Activated naive CD4-positive, alpha-beta T cell treated with anti-CD3 and anti-CD28 coated beads, Interleukin-2, amount 50 U/mL, for 72 hours (primary cell): ENCODE measurements at regions not wholly inside any gene's neighbourhood (a gene's known extent, or its start where the extent isn't known, plus 50 kb on each side); places are given as distances from the start of the nearest gene placed in this dataset.

Experiments used
- ATAC-seq, 2 donors: fragments of 150-1000 bp; cut with Tn5 transposase; 2 replicates each; pipeline ENCODE4 v1.10.0; 2021; ENCODE audit warnings: mild to moderate bottlenecking in 2 of 2, moderate library complexity in 2 of 2
- DNase-seq, 2 donors: peaks; one replicate each; pipeline ENCODE4 v3.0.0; 2021 to 2022; ENCODE audit warnings: low spot score in 2 of 2
- H3K27ac Mint-ChIP-seq, 2 donors: one replicate each; pipeline ENCODE4 v1.8.0; 2022; ENCODE audit warnings: mild to moderate bottlenecking in 2 of 2, mixed read lengths in 2 of 2
- H3K36me3 Mint-ChIP-seq, 2 donors: one replicate each; pipeline ENCODE4 v1.8.0; 2022; ENCODE audit warnings: mixed read lengths in 2 of 2
- H3K9me3 Mint-ChIP-seq, 2 donors: one replicate each; pipeline ENCODE4 v1.8.0; 2022; ENCODE audit warnings: mixed read lengths in 2 of 2

- H3K27ac Mint-ChIP-seq = no peak overlapping the region
- no peak for DNase-seq
- H3K9me3 Mint-ChIP-seq = no peaks in the 10 kb centered on the region
- no peak for ATAC-seq
- H3K36me3 Mint-ChIP-seq = no peaks in the 10 kb centered on the region
Observed at GRCh38 chr6:170024940-170025339, 265.9 kb downstream of the DLL1 start.

GRCh38 chr6:170023620-170024521, 267.0 kb downstream of the DLL1 start:
- DNase-seq = peak in 1 of 2 donors; percentile 47
- Mint-ChIP-seq H3K27ac (no peak overlapping the region), H3K9me3 (no peaks in the 10 kb centered on the region), H3K36me3 (no peaks in the 10 kb centered on the region)
- ATAC-seq = no peak

GRCh38 chr6:170022827-170023619, 267.9 kb downstream of the DLL1 start:
- ATAC-seq (peak in 1 of 2 donors; percentile 32), DNase-seq (peak in 1 of 2 donors; percentile 44)
- no peaks in the 10 kb centered on the region for H3K9me3 Mint-ChIP-seq

GRCh38 chr6:170022291-170022722, 268.6 kb downstream of the DLL1 start:
- peak in 1 of 2 donors; percentile 18 for DNase-seq
- no peak for ATAC-seq
- H3K36me3 Mint-ChIP-seq = no peaks in the 10 kb centered on the region

More at GRCh38 chr6:170022827-170023619, 267.9 kb downstream of the DLL1 start:
- Mint-ChIP-seq H3K27ac (no peak overlapping the region), H3K36me3 (no peaks in the 10 kb centered on the region)

GRCh38 chr6:170021579-170021978, 269.3 kb downstream of the DLL1 start:
- ATAC-seq = no peak

More at GRCh38 chr6:170022291-170022722, 268.6 kb downstream of the DLL1 start:
- H3K27ac Mint-ChIP-seq = no peak overlapping the region
- H3K9me3 Mint-ChIP-seq = no peaks in the 10 kb centered on the region

DNA sequence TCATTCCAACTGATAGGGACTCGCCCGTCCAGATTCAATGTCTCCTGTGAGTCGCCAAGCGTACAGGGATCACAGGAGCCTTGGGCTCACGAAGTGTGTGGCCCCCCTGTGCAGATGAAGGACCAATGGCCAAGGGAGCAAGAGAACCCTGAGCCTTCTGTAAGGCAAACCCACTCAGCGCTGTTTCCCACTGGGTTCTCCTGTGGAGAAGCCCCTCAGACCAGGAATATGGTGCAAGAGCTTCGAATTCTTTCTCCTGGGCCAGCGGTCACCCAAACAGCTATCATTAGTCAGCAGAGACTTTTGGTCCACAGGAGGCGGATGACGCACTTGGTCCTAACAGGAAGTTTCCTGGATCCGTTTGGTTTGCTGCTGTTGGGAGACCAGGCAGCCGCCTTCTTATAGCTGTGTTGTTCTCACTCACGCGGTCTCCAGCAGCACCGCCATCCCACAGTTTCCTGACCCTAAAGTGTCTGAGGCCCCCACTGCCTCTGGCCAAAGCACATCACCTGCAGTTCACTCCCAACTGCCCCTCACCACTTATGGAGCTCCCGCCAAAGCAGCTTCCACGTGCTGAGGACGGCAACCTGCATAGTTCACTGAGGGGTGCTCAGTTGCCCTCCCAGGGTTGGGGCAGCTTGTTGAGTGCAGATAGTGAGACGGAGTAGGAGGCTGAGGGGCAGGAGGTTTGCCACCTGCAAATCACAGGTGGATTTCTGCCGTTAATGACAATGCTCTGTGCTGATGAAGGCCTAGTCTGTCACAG, 268.6 kb downstream of the ERMARD start:
- no peaks in the 10 kb centered on the region for H3K36me3 Mint-ChIP-seq
- peak in 1 of 2 donors; percentile 28 for DNase-seq
- no peak overlapping the region for H3K27ac Mint-ChIP-seq
- H3K9me3 Mint-ChIP-seq = no peaks in the 10 kb centered on the region
- ATAC-seq = no peak

More at GRCh38 chr6:170021579-170021978, 269.3 kb downstream of the DLL1 start:
- Mint-ChIP-seq H3K36me3 (no peaks in the 10 kb centered on the region), H3K27ac (no peak overlapping the region), H3K9me3 (no peaks in the 10 kb centered on the region)
- DNase-seq = no peak

GRCh38 chr6:170018936-170019817, 267.8 kb downstream of the ERMARD start:
- Mint-ChIP-seq H3K36me3 (no peaks in the 10 kb centered on the region), H3K27ac (no peak overlapping the region), H3K9me3 (no peaks in the 10 kb centered on the region)
- DNase-seq (peak in 1 of 2 donors; percentile 43), ATAC-seq (no peak)

DNA sequence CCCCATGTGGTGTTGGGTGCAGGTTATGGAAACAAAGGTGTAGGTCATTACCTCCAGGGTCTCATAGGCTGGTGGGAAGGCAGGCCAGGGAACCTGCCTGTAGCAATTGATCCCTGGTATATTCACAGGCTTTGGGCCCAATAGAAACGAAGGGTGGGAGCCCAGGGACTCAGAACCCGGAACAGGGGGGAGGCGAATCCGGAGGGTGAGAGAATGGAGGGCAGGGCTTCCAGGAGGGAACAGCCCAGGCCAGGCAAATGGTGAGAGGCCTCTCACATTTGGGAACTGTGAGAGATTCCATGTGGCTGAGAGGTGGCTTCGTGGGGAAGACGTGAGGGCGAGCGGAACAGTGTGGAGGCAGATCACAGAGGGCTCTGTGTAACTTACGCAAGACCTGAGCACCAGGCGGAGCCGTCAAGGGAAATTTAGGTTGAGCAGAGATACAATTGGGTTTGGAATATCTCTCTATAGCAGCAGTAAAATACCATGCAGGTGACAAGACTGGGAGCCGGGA, 267.1 kb downstream of the ERMARD start:
- Mint-ChIP-seq H3K27ac (no peak overlapping the region), H3K36me3 (no peaks in the 10 kb centered on the region), H3K9me3 (no peaks in the 10 kb centered on the region)
- ATAC-seq = no peak
- no peak for DNase-seq

DNA sequence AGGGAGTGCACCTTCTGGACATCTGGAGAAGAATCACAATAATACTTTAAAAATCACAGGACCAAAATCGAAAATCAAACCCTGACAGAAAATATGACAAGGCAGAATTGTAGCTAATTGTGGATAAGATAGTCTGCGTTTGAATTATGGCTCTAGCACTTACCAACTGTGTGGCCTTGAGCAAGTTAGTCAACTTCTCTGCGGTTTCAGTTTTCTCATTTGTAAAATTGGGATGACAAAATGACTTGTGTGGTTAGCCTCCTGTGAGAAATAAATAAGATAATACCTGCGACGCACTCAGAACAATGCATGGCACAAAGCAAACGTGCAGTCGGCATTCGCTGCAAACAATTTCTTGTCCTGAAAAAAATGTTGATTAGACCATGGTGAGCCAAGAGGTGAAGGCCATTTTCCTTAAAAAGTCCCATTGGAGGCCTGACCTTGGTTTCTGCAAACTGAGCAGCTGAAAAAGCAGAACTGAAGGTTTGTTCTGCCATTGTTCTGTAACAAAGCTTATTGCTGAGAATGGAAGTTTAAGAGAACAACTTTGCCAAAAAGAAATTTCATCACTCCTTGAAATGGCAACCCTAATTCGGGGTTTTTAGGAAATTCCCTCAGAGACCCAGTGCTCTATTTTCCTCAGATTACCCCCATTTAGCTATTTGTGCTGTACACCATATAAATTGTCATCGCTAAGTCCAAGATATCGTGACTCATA, 266.3 kb downstream of the ERMARD start:
- DNase-seq (no peak), ATAC-seq (peak in 1 of 2 donors; percentile 52)
- H3K36me3 Mint-ChIP-seq = no peaks in the 10 kb centered on the region
- no peaks in the 10 kb centered on the region for H3K9me3 Mint-ChIP-seq
- no peak overlapping the region for H3K27ac Mint-ChIP-seq

- no peak for DNase-seq
- H3K9me3 Mint-ChIP-seq = no peaks in the 10 kb centered on the region
- H3K36me3 Mint-ChIP-seq = no peaks in the 10 kb centered on the region
Observed at GRCh38 chr6:170013815-170014214, 262.4 kb downstream of the ERMARD start.

GRCh38 chr6:170012037-170012330, 260.6 kb downstream of the ERMARD start:
- Mint-ChIP-seq H3K9me3 (no peaks in the 10 kb centered on the region), H3K36me3 (no peaks in the 10 kb centered on the region)
- ATAC-seq = no peak

More at GRCh38 chr6:170013815-170014214, 262.4 kb downstream of the ERMARD start:
- peak in 1 of 2 donors; percentile 28 for ATAC-seq
- no peak overlapping the region for H3K27ac Mint-ChIP-seq

GRCh38 chr6:170011204-170012036, 260.0 kb downstream of the ERMARD start:
- Mint-ChIP-seq H3K9me3 (no peaks in the 10 kb centered on the region), H3K27ac (no peak overlapping the region), H3K36me3 (no peaks in the 10 kb centered on the region)
- DNase-seq (no peak), ATAC-seq (no peak)

More at GRCh38 chr6:170012037-170012330, 260.6 kb downstream of the ERMARD start:
- no peak for DNase-seq
- no peak overlapping the region for H3K27ac Mint-ChIP-seq

DNA sequence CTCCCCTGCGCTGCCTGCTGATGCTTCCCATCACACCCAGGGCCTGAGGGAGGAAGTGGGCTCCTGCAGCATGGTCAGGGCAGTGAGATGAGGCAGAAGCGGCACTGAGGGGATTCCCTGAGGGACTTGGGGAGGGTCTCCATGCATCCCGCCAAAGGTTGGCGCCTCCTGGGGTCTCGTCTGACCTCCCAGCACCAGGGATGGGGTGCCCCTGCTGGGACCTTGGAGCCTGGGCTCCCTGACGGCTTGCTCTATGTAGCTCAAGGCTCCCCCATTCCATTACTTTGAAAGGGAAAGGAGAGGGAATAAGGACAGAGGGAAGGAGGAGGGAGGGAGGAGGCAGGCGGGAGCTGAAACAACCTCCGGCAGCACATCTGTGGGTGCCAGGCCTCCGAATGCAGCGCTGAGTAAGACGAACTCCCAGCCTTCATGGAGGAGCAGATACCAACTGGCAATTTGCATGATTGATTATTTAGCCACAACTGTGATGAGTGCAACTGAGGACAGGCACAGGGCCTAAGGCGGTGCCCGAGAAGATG, 259.3 kb downstream of the ERMARD start:
- ATAC-seq (no peak), DNase-seq (peak in 1 of 2 donors; percentile 35)
- Mint-ChIP-seq H3K27ac (no peak overlapping the region), H3K9me3 (no peaks in the 10 kb centered on the region), H3K36me3 (peaks cover 0 to under 1% of the 10 kb centered on the region in 2 donors)

GRCh38 chr6:170008294-170008785, 256.9 kb downstream of the ERMARD start:
- ATAC-seq (no peak), DNase-seq (no peak)
- peaks cover 10 to 19% of the 10 kb centered on the region in 2 donors for H3K36me3 Mint-ChIP-seq
- peaks cover 12 to 13% of the 10 kb centered on the region in 2 donors for H3K9me3 Mint-ChIP-seq
- H3K27ac Mint-ChIP-seq = no peak overlapping the region
